ENCODE measurements at regions not wholly inside any gene's neighbourhood (a gene's known extent, or its start where the extent isn't known, plus 50 kb on each side); places are given as distances from the start of the nearest gene placed in this dataset.

- ChIA-PET CTCF (no interaction called here), POLR2A (no interaction called here)
- ATAC-seq = no peak
- H3K27ac Mint-ChIP-seq = no peak overlapping the region
- no peak overlapping the region for H3K4me3 Mint-ChIP-seq
- no peaks in the 10 kb centered on the region for H3K27me3 Mint-ChIP-seq (ENCODE audit: low read depth)
- TF ChIP-seq JAZF1 (CRISPR knock-in tag; IDR thresholded peaks at IDR 0.05) = no peak
- TF ChIP-seq FOXP1 (CRISPR knock-in tag; IDR thresholded peaks at IDR 0.05; ENCODE audit: borderline replicate concordance) = no peak
- TF ChIP-seq ZNF396 (CRISPR knock-in tag; IDR thresholded peaks at IDR 0.05; ENCODE audit: borderline replicate concordance) = no peak
- no peak for TF ChIP-seq CDX4 (CRISPR knock-in tag; IDR thresholded peaks at IDR 0.05; ENCODE audit: borderline replicate concordance)
- TF ChIP-seq ETV6 (CRISPR knock-in tag; IDR thresholded peaks at IDR 0.05) = no peak
- TF ChIP-seq TEAD1 (CRISPR knock-in tag; IDR thresholded peaks at IDR 0.05) = no peak
- no peak for TF ChIP-seq JUN (CRISPR knock-in tag; IDR thresholded peaks at IDR 0.05)
- no peak for TF ChIP-seq OVOL2 (CRISPR knock-in tag; IDR thresholded peaks at IDR 0.05; ENCODE audit: borderline replicate concordance)
- no peak for TF ChIP-seq SP1 (CRISPR knock-in tag; conservative IDR thresholded peaks at IDR 0.05)
- no peak for TF ChIP-seq NFYB (CRISPR knock-in tag; conservative IDR thresholded peaks at IDR 0.05; ENCODE audit: low read depth)
- no peak for TF ChIP-seq IRF2 (CRISPR knock-in tag; IDR thresholded peaks at IDR 0.05; ENCODE audit: borderline replicate concordance, low read depth)
- no peak for TF ChIP-seq PRRX2 (CRISPR knock-in tag; IDR thresholded peaks at IDR 0.05)
- no peak for TF ChIP-seq CBFB (CRISPR knock-in tag; IDR thresholded peaks at IDR 0.05; ENCODE audit: low read depth)
- DNase-seq (ENCODE audit: low spot score) = no peak
- no peaks in the 10 kb centered on the region for H3K36me3 Mint-ChIP-seq
- 0 out of 2 replicates have a peak, but pooled peaks cover 3% of the 10 kb centered on the region for H3K4me1 Mint-ChIP-seq
- peaks cover 14% of the 10 kb centered on the region for H3K9me3 Mint-ChIP-seq
These were observed 197.4 kb downstream of the DSEL start for GRCh38 chr18:67319109-67319508.

- 0 out of 2 replicates have a peak, but pooled peaks cover 3% of the 10 kb centered on the region for H3K4me1 Mint-ChIP-seq
- ChIA-PET POLR2A (no interaction called here), CTCF (no interaction called here)
- DNase-seq (ENCODE audit: low spot score) (no peak), ATAC-seq (no peak)
- peaks cover 14% of the 10 kb centered on the region for H3K9me3 Mint-ChIP-seq
- H3K27me3 Mint-ChIP-seq (ENCODE audit: low read depth) = no peaks in the 10 kb centered on the region
- no peak overlapping the region for H3K4me3 Mint-ChIP-seq
- TF ChIP-seq JAZF1 (CRISPR knock-in tag; IDR thresholded peaks at IDR 0.05) (no peak), ESRRA (CRISPR knock-in tag; IDR thresholded peaks at IDR 0.05; ENCODE audit: borderline replicate concordance) (no peak), CDX4 (CRISPR knock-in tag; IDR thresholded peaks at IDR 0.05; ENCODE audit: borderline replicate concordance) (no peak), ZNF317 (CRISPR knock-in tag; IDR thresholded peaks at IDR 0.05; ENCODE audit: borderline replicate concordance, low read depth) (no peak), CREM (CRISPR knock-in tag; IDR thresholded peaks at IDR 0.05) (no peak), SMAD4 (CRISPR knock-in tag; IDR thresholded peaks at IDR 0.05) (no peak), ZNF423 (CRISPR knock-in tag; IDR thresholded peaks at IDR 0.05) (no peak), GRHL2 (CRISPR knock-in tag; IDR thresholded peaks at IDR 0.05; ENCODE audit: insufficient replicate concordance, severe bottlenecking) (no peak), RELA (CRISPR knock-in tag; IDR thresholded peaks at IDR 0.05; ENCODE audit: borderline replicate concordance) (no peak), ZNF121 (CRISPR knock-in tag; IDR thresholded peaks at IDR 0.05) (no peak), MYBL2 (CRISPR knock-in tag; IDR thresholded peaks at IDR 0.05) (no peak), ATF2 (CRISPR knock-in tag; IDR thresholded peaks at IDR 0.05; ENCODE audit: borderline replicate concordance, low read depth) (no peak)
- H3K36me3 Mint-ChIP-seq = no peaks in the 10 kb centered on the region
- no peak overlapping the region for H3K27ac Mint-ChIP-seq
These were observed 197.9 kb downstream of the DSEL start for GRCh38 chr18:67318651-67319050.

- H3K36me3 Mint-ChIP-seq = no peaks in the 10 kb centered on the region
- no peak overlapping the region for H3K27ac Mint-ChIP-seq
- H3K9me3 Mint-ChIP-seq = no peaks in the 10 kb centered on the region
- ChIA-PET POLR2A (no interaction called here), CTCF (no interaction called here)
- H3K4me3 Mint-ChIP-seq = no peak overlapping the region
- DNase-seq (ENCODE audit: low spot score) (no peak), ATAC-seq (no peak)
- no peaks in the 10 kb centered on the region for H3K27me3 Mint-ChIP-seq (ENCODE audit: low read depth)
- TF ChIP-seq EMX1 (CRISPR knock-in tag; IDR thresholded peaks at IDR 0.05) = no peak
- H3K4me1 Mint-ChIP-seq = 0 out of 2 replicates have a peak, but pooled peaks cover 3% of the 10 kb centered on the region
These were observed 205.7 kb downstream of the DSEL start for GRCh38 chr18:67310826-67311225.
